B cell (primary cell): ENCODE measurements at regions not wholly inside any gene's neighbourhood (a gene's known extent, or its start where the extent isn't known, plus 50 kb on each side); places are given as distances from the start of the nearest gene placed in this dataset.

Experiments
- EZH2 ChIP-seq: IDR thresholded peaks from 2 replicates; pipeline ENCODE4 v1.6.1; 2012; ENCODE audit warnings: borderline replicate concordance, low read depth, mild to moderate bottlenecking, moderate library complexity, low read length; ENCODE audit not compliant: insufficient read depth, poor library complexity, severe bottlenecking
- TF ChIP-seq, protein P1 (sequence below): fragments of 200-600 bp; IDR thresholded peaks from one replicate; pipeline ENCODE4 v1.8.0; 2022; ENCODE audit warnings: antibody characterized with exemption, mild to moderate bottlenecking

DNA sequence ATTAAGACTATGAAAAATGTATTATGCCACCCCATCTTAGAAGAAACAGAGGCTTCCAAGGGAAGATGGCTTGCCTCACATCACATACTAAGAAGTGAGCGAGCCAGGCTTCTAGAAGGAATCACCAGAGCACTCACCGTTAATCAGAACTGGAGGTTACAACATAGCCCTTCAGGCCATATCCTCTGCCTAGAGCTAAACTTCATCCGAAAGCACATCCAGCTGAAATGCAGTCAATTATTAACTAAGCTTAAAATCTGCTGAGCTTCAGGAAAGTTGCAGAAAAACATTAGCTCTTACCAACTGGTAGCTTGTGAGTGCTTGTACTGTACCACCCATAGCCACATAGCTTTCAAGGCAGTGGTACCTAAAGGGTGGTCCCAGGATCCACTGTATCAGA lies 483.2 kb downstream of the TBL1XR1 start:
- TF ChIP-seq, protein P1, sequence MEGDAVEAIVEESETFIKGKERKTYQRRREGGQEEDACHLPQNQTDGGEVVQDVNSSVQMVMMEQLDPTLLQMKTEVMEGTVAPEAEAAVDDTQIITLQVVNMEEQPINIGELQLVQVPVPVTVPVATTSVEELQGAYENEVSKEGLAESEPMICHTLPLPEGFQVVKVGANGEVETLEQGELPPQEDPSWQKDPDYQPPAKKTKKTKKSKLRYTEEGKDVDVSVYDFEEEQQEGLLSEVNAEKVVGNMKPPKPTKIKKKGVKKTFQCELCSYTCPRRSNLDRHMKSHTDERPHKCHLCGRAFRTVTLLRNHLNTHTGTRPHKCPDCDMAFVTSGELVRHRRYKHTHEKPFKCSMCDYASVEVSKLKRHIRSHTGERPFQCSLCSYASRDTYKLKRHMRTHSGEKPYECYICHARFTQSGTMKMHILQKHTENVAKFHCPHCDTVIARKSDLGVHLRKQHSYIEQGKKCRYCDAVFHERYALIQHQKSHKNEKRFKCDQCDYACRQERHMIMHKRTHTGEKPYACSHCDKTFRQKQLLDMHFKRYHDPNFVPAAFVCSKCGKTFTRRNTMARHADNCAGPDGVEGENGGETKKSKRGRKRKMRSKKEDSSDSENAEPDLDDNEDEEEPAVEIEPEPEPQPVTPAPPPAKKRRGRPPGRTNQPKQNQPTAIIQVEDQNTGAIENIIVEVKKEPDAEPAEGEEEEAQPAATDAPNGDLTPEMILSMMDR, result no peak
- TF ChIP-seq EZH2, result no peak
